GM21423 (cell line): ENCODE measurements at regions not wholly inside any gene's neighbourhood (a gene's known extent, or its start where the extent isn't known, plus 50 kb on each side); places are given as distances from the start of the nearest gene placed in this dataset.

Source experiments
- ATAC-seq: cut with Tn5 transposase; IDR thresholded peaks from one replicate; pipeline ENCODE4 v1.9.1; 2021; ENCODE audit warnings: mild to moderate bottlenecking, moderate library complexity; ENCODE audit not compliant: unreplicated experiment

DNA sequence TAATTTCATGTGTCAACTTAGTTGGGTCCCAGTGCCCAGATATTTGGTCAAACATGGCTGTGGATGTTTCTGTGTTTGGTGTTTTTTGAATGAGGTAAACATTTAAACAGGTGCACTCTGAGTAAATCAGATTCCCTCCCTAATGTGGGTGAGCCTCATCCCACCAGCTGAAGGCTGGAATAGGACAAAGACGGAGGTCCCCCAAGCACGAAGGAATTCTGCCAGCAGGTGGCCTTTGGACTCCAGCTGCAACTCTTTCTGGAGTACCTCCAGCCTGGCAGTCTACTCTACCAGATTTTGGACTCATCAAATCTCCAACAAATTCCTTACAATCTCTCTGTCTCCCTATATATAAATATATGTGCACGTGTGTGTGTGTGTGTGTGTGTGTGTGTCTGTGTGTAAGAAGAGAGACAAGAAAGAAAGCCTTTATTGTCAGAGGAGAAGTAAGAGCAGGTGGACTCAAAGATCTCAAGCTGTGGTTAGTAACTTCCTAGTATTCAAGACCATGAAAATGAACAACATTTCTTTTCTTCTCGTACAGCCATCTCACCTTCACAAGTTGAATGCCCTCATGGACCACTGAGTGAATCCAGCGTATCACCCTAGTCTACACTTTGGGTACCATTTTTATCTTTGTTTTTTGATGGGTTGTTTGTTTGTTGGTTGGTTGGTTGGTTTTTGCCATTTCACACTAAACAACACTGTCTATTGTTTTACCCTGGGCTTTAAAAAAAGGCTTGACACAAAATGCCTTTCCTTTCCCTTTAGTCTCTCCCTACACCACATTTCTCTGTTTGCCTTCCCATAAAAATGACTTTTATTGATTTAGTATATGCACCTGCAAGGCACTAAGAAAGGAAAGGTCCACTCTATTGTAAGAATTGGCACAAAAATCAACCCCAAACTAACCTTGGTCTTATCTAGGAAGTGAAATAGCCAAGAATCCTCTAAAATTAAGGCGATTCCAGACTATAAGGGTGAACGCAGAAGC is 118.7 kb downstream of the TENT4A start:
- ATAC-seq, result no peak

DNA sequence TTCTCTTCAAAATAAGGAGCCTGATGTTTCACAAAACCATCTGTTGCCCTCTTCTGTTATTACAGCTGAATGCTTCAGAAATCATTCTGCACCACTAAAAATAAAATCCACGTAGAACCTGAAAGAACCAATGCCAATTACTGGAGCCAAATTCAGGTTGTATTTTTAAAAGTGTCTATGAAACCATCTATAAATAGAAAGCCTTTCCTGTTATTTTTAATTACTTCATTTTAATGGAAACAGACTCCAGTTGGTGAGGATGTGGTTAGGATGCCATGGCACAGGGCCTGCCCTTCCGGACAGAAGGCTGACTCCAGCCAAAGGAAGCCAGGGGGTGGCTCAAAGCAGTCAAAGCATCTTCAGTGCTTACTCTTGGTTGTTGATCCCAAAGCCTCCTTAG is 119.8 kb downstream of the TENT4A start:
- ATAC-seq, result no peak

- no peak for ATAC-seq
These were observed 120.2 kb downstream of the TENT4A start for GRCh38 chr5:6833406-6833805.

DNA sequence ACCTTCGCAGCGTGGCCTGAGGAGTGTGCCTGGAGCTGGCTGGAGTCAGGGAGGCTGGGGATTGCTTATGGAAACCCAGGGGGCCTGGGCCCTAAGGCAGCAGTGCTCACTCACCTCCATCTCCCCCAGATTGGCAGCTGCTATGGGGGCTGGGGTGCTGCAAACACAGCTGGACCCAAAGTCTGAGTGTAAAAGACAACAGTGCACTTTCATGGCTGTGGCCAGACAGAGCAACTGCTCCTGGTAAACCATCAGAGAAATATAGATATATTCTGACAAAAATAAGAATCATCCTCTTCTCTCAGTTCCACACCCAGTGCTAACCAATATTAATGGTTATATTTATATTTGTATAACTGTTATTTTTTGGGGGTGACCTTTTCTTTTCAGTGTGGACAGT is 123.9 kb downstream of the TENT4A start:
- ATAC-seq, result no peak

DNA sequence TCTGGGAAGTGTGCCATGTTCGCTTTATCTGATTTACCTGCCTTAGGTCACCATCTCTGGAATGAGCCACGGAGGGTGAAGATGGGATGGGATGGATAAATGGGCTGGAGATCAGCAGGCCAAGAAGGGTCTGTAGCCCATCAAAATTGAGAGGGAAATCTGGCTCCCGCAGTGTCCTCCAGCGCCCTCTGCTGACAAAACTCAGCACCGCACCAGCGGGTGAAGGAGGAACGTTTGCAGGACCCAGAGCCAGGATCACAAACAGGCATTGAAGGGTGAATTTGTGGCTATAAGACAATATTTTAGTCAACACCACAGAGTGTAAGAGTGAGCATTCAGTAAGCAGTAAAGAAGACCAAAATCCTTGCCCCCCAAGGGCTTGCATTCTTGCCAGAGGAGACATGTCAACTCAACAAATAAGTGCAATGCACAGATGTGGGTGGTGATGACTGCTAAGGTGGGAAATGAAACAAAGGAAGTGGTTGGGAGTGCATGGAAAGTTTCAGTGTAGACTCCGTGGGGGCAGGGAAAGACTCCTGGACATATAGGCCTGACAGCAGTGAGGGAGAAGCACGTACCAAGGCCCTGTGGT is 124.4 kb downstream of the TENT4A start:
- ATAC-seq, result no peak

GRCh38 chr5:6838736-6839135 is 125.5 kb downstream of the TENT4A start:
- ATAC-seq, result no peak

GRCh38 chr5:6840136-6840793 is 127.0 kb downstream of the TENT4A start:
- ATAC-seq, result no peak

DNA sequence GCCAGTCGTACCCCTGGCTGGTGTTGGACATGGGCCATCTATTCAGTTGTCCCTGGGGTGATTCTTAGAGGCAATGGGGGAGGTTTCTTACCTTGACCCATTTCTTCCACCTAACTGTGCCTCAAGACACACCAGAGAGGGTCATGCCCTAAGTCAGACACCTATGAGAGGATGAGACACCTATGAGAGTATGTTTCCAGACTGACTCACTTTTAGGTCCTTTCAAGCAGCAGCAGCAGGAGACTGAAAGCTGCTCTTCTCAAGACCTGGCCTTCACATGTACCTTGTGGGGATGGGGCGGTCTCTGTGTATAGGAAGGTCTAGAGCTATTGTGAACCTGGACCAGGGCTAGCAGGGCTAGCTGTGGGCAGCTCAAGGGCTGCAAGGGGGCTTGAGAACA is 130.1 kb downstream of the TENT4A start:
- ATAC-seq, result no peak

- no peak for ATAC-seq
These were observed 130.6 kb downstream of the TENT4A start for GRCh38 chr5:6843821-6844220.

DNA sequence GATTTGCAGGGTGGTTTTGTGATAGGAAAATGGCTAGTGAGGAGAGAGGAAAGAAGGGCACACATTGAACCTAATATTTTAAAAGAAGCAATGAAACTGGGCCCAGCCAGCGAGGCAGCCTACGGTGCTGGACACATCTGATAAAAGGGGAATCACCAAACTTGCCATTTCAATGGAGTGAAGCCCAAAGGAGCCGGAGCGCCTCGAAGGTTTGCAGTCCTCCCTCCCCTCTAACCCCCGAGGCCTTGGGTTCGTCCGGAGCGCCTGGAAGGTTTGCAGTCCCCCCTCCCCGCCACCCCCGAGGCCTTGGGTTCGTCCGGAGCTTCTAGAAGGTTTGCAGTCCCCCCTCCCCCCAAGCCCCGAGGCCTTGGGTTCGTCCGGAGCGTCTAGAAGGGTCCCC is 132.6 kb downstream of the TENT4A start:
- no peak for ATAC-seq

DNA sequence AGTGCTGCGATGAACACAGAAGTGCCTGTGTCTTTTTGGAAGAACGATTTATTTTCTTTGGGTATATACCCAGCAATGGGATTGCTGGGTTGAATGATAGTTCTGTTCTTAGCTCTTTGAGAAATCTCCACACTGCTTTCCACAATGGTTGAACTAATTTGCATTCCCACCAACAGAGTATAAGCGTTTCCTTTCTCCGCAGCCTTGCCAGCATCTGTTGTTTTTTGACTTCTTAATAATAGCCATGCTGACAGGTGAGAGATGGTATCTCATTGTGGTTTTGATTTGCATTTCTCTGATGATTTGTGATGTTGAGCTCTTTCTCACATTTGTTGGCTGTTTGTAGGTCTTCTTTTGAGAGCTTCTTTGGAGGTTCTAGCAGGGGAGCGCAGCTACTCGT is 134.6 kb downstream of the TENT4A start:
- no peak for ATAC-seq

GRCh38 chr5:6849316-6850105 is 136.3 kb downstream of the TENT4A start:
- no peak for ATAC-seq

DNA sequence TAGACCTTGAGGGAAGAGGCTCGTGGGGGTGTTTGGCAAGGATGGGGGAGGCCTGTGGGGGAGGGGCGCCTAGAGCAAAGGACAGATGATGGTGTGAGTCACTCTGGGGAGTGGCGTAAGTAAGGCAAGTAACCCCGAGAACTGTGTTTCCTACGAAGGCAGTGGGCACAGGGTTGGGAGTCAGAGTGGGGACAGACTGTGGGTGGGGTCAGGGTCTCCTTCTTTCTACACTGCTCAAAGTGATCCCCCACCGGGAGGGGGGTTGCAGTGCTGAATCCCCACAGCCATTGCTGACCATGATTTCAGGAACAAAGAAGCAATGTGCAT is 136.8 kb downstream of the TENT4A start:
- no peak for ATAC-seq

GRCh38 chr5:6856653-6857052 is 143.4 kb downstream of the TENT4A start:
- ATAC-seq, result no peak

GRCh38 chr5:6858419-6858818 is 145.2 kb downstream of the TENT4A start:
- ATAC-seq, result no peak

DNA sequence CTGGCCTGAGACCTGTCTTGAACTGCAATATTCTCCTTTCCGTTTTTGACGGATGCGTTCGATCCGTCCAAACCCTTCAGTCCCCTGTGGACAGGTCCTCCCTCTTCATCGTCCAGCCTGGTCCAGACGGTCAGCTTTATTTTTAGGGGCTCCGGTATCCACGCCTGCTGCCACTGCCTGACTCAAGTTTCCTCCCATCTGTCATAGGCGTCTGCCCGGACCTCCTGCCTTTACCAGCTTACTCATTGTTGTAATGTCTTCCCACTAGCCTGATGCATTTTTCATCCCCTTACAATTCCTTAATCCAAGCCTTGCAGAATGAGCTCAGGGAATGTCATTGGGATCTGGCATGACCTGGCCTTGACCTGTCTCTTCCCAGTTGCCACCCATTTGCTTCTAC is 145.8 kb downstream of the TENT4A start:
- no peak for ATAC-seq

DNA sequence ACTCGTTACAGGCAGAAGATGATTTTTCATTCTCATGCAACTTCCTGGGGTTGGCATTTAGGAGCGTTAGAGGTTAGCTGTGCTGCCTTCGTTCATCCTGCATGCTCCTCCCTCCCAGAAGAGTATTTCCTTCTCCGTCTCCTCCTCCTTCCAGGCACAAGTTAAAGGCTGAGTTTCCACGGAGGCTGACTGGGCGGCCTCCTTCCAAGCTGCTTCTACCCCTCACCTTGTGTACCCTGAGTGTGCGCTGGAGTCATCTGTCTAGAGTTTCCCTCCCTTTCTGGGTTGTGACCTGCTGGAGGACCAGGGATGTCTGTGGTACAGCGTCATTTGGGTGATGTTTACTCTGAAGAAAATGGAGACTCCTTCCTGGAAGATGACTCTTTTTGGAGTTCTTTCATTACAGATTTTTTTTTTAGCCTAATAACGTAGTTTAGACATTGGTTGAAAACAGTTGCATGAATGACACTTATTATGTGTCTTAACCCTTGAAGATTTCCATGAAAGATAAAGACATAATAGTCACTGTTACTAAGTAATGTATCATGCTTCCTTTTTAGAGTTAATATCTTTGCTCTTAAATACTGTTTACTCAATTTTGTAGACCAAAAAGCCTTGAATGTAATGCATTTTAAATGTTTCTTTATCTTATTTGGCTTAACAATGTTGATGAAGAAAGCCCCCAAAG is 146.9 kb downstream of the TENT4A start:
- ATAC-seq, result no peak

- no peak for ATAC-seq
These were observed 147.8 kb downstream of the TENT4A start for GRCh38 chr5:6861036-6861435.

GRCh38 chr5:6861667-6862066 is 148.4 kb downstream of the TENT4A start:
- ATAC-seq, result no peak

- no peak for ATAC-seq
These were observed 149.1 kb downstream of the TENT4A start for GRCh38 chr5:6862306-6862705.

GRCh38 chr5:6867712-6868111 is 154.5 kb downstream of the TENT4A start:
- ATAC-seq, result no peak
